HG03342 (cell line): ENCODE measurements at regions not wholly inside any gene's neighbourhood (a gene's known extent, or its start where the extent isn't known, plus 50 kb on each side); places are given as distances from the start of the nearest gene placed in this dataset.

Experiments
- ATAC-seq: cut with Tn5 transposase; IDR thresholded peaks from one replicate; pipeline ENCODE4 v1.9.1; 2021; ENCODE audit warnings: mild to moderate bottlenecking, moderate library complexity; ENCODE audit not compliant: unreplicated experiment

GRCh38 chr17:51540151-51540550 lies 279.8 kb downstream of the UTP18 start:
- ATAC-seq = no peak

GRCh38 chr17:51541215-51541614 lies 280.9 kb downstream of the UTP18 start:
- no peak for ATAC-seq

GRCh38 chr17:51546114-51546513 lies 285.8 kb downstream of the UTP18 start:
- ATAC-seq = no peak

- no peak for ATAC-seq
Measured at GRCh38 chr17:51548125-51548524, 287.8 kb downstream of the UTP18 start.

GRCh38 chr17:51555153-51555552 lies 294.8 kb downstream of the UTP18 start:
- ATAC-seq = no peak

- no peak for ATAC-seq
Measured at GRCh38 chr17:51559778-51560177, 299.4 kb downstream of the UTP18 start.

GRCh38 chr17:51560398-51560797 lies 300.1 kb downstream of the UTP18 start:
- no peak for ATAC-seq

GRCh38 chr17:51563961-51564360 lies 303.6 kb downstream of the UTP18 start:
- no peak for ATAC-seq

GRCh38 chr17:51572115-51572514 lies 311.8 kb downstream of the UTP18 start:
- ATAC-seq = no peak
